ENCODE measurements at regions not wholly inside any gene's neighbourhood (a gene's known extent, or its start where the extent isn't known, plus 50 kb on each side); places are given as distances from the start of the nearest gene placed in this dataset.

DNA sequence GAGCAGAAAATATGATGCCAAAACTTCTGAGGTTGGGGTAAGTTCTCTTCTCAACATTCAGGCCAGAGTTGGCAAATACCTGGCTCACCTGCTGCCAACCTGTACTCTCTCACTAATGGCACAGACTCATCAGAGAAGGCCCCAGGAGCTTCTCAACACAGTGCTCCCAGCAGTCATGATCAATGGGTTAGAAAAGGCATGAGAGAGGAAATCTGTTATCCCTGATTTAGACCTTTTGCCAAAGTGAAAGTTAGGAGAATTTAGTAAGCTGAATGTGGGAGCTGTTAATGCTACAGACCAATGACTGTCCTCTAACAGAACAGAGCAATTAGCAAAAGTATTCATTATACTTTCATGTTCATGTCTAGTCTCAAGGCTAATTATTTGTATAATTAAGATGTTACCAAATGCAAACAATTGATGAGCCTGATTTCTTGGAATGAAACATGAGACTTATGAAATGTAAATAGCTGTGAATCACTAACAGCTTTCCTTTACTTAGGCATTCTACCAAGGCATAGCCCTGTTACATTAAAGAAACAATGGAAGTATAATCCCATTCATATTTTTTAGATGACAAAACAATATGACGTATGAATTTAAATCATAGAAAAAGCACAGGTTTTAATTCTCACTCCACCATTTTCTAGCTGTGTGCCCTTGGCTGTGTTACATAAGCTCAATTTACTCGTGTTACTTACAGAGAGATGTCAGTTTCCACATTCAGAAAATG is 68.7 kb upstream of the MARCHF10 start (continued):
- TF ChIP-seq, protein P1, sequence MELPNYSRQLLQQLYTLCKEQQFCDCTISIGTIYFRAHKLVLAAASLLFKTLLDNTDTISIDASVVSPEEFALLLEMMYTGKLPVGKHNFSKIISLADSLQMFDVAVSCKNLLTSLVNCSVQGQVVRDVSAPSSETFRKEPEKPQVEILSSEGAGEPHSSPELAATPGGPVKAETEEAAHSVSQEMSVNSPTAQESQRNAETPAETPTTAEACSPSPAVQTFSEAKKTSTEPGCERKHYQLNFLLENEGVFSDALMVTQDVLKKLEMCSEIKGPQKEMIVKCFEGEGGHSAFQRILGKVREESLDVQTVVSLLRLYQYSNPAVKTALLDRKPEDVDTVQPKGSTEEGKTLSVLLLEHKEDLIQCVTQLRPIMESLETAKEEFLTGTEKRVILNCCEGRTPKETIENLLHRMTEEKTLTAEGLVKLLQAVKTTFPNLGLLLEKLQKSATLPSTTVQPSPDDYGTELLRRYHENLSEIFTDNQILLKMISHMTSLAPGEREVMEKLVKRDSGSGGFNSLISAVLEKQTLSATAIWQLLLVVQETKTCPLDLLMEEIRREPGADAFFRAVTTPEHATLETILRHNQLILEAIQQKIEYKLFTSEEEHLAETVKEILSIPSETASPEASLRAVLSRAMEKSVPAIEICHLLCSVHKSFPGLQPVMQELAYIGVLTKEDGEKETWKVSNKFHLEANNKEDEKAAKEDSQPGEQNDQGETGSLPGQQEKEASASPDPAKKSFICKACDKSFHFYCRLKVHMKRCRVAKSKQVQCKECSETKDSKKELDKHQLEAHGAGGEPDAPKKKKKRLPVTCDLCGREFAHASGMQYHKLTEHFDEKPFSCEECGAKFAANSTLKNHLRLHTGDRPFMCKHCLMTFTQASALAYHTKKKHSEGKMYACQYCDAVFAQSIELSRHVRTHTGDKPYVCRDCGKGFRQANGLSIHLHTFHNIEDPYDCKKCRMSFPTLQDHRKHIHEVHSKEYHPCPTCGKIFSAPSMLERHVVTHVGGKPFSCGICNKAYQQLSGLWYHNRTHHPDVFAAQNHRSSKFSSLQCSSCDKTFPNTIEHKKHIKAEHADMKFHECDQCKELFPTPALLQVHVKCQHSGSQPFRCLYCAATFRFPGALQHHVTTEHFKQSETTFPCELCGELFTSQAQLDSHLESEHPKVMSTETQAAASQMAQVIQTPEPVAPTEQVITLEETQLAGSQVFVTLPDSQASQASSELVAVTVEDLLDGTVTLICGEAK (IDR thresholded peaks at IDR 0.05), result no peak
- TF ChIP-seq, protein P1 (CRISPR knock-in tag; IDR thresholded peaks at IDR 0.05), result no peak
- no peak for TF ChIP-seq HNRNPK (IDR thresholded peaks at IDR 0.05; ENCODE audit: low read depth, low read length, poor library complexity, severe bottlenecking)
- no peak for TF ChIP-seq CBFA2T3 (IDR thresholded peaks at IDR 0.05)
- TF ChIP-seq ZNF133 (CRISPR knock-in tag; IDR thresholded peaks at IDR 0.05), result no peak
- TF ChIP-seq DIDO1 (tag; IDR thresholded peaks at IDR 0.05; ENCODE audit: low read depth), result no peak
- TF ChIP-seq DNMT1 (IDR thresholded peaks at IDR 0.05), result no peak
- no peak for TF ChIP-seq TRIM28 (IDR thresholded peaks at IDR 0.05)
- TF ChIP-seq, protein P2, sequence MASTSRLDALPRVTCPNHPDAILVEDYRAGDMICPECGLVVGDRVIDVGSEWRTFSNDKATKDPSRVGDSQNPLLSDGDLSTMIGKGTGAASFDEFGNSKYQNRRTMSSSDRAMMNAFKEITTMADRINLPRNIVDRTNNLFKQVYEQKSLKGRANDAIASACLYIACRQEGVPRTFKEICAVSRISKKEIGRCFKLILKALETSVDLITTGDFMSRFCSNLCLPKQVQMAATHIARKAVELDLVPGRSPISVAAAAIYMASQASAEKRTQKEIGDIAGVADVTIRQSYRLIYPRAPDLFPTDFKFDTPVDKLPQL (IDR thresholded peaks at IDR 0.05; ENCODE audit: extremely low read depth, insufficient read length), result no peak
